ENCODE measurements at regions not wholly inside any gene's neighbourhood (a gene's known extent, or its start where the extent isn't known, plus 50 kb on each side); places are given as distances from the start of the nearest gene placed in this dataset.

GRCh38 chr17:79301469-79301868 lies 226.8 kb downstream of the ENGASE start:
- H3K4me3 ChIP-seq (ENCODE audit: low read length), result no peak overlapping the region

GRCh38 chr17:79299349-79299748 lies 224.7 kb downstream of the ENGASE start:
- Histone ChIP-seq H3K9me3 (ENCODE audit: control insufficient read depth, insufficient read depth, low read length) (no peaks in the 10 kb centered on the region), H3K27me3 (ENCODE audit: control insufficient read depth, insufficient read depth, low read length) (no peaks in the 10 kb centered on the region), H3K27ac (ENCODE audit: low read length) (no peak overlapping the region), H3K4me1 (ENCODE audit: control insufficient read depth, insufficient read depth, low read length) (no peaks in the 10 kb centered on the region), H3K4me3 (ENCODE audit: low read length) (no peak overlapping the region), H3K36me3 (ENCODE audit: control insufficient read depth, insufficient read depth, low read length) (no peaks in the 10 kb centered on the region)
- no CpG with 5 or more reads among the region's 7 CpGs for WGBS (ENCODE audit: insufficient coverage, insufficient read length)
- no peak for DNase-seq (ENCODE audit: low read depth, low spot score)

More at GRCh38 chr17:79301469-79301868, 226.8 kb downstream of the ENGASE start:
- H3K36me3 ChIP-seq (ENCODE audit: control insufficient read depth, insufficient read depth, low read length), result no peaks in the 10 kb centered on the region
- no peaks in the 10 kb centered on the region for H3K4me1 ChIP-seq (ENCODE audit: control insufficient read depth, insufficient read depth, low read length)
- no peaks in the 10 kb centered on the region for H3K27me3 ChIP-seq (ENCODE audit: control insufficient read depth, insufficient read depth, low read length)
- H3K27ac ChIP-seq (ENCODE audit: low read length), result no peak overlapping the region
- DNase-seq (ENCODE audit: low read depth, low spot score), result no peak
- WGBS (ENCODE audit: insufficient coverage, insufficient read length), result no CpG with 5 or more reads among the region's 8 CpGs
- H3K9me3 ChIP-seq (ENCODE audit: control insufficient read depth, insufficient read depth, low read length), result no peaks in the 10 kb centered on the region

- Histone ChIP-seq H3K4me1 (ENCODE audit: control insufficient read depth, insufficient read depth, low read length) (no peaks in the 10 kb centered on the region), H3K4me3 (ENCODE audit: low read length) (no peak overlapping the region), H3K27me3 (ENCODE audit: control insufficient read depth, insufficient read depth, low read length) (no peaks in the 10 kb centered on the region), H3K36me3 (ENCODE audit: control insufficient read depth, insufficient read depth, low read length) (no peaks in the 10 kb centered on the region), H3K9me3 (ENCODE audit: control insufficient read depth, insufficient read depth, low read length) (no peaks in the 10 kb centered on the region), H3K27ac (ENCODE audit: low read length) (no peak overlapping the region)
- WGBS (ENCODE audit: insufficient coverage, insufficient read length), result no CpG with 5 or more reads among the region's 12 CpGs
- DNase-seq (ENCODE audit: low read depth, low spot score), result no peak
Measured at GRCh38 chr17:79298799-79299198, 224.2 kb downstream of the ENGASE start.

GRCh38 chr17:79296243-79296642 lies 221.6 kb downstream of the ENGASE start:
- Histone ChIP-seq H3K4me1 (ENCODE audit: control insufficient read depth, insufficient read depth, low read length) (no peaks in the 10 kb centered on the region), H3K4me3 (ENCODE audit: low read length) (no peak overlapping the region), H3K27me3 (ENCODE audit: control insufficient read depth, insufficient read depth, low read length) (no peaks in the 10 kb centered on the region), H3K9me3 (ENCODE audit: control insufficient read depth, insufficient read depth, low read length) (no peaks in the 10 kb centered on the region), H3K36me3 (ENCODE audit: control insufficient read depth, insufficient read depth, low read length) (no peaks in the 10 kb centered on the region), H3K27ac (ENCODE audit: low read length) (no peak overlapping the region)
- WGBS (ENCODE audit: insufficient coverage, insufficient read length), result no CpG with 5 or more reads among the region's 7 CpGs
- no peak for DNase-seq (ENCODE audit: low read depth, low spot score)

- H3K27me3 ChIP-seq (ENCODE audit: control insufficient read depth, insufficient read depth, low read length), result no peaks in the 10 kb centered on the region
- no CpG with 5 or more reads among the region's 6 CpGs for WGBS (ENCODE audit: insufficient coverage, insufficient read length)
- no peaks in the 10 kb centered on the region for H3K4me1 ChIP-seq (ENCODE audit: control insufficient read depth, insufficient read depth, low read length)
- no peak overlapping the region for H3K27ac ChIP-seq (ENCODE audit: low read length)
- no peak for DNase-seq (ENCODE audit: low read depth, low spot score)
- H3K9me3 ChIP-seq (ENCODE audit: control insufficient read depth, insufficient read depth, low read length), result no peaks in the 10 kb centered on the region
- H3K36me3 ChIP-seq (ENCODE audit: control insufficient read depth, insufficient read depth, low read length), result no peaks in the 10 kb centered on the region
- H3K4me3 ChIP-seq (ENCODE audit: low read length), result no peak overlapping the region
Measured at GRCh38 chr17:79295307-79295706, 220.7 kb downstream of the ENGASE start.

GRCh38 chr17:79294459-79295071 lies 219.9 kb downstream of the ENGASE start:
- no peaks in the 10 kb centered on the region for H3K27me3 ChIP-seq (ENCODE audit: control insufficient read depth, insufficient read depth, low read length)
- H3K4me3 ChIP-seq (ENCODE audit: low read length), result no peak overlapping the region
- peak; percentile 75 for DNase-seq (ENCODE audit: low read depth, low spot score)
- no peaks in the 10 kb centered on the region for H3K9me3 ChIP-seq (ENCODE audit: control insufficient read depth, insufficient read depth, low read length)
- no peak overlapping the region for H3K27ac ChIP-seq (ENCODE audit: low read length)
- H3K36me3 ChIP-seq (ENCODE audit: control insufficient read depth, insufficient read depth, low read length), result no peaks in the 10 kb centered on the region
- no CpG with 5 or more reads among the region's 26 CpGs for WGBS (ENCODE audit: insufficient coverage, insufficient read length)
- H3K4me1 ChIP-seq (ENCODE audit: control insufficient read depth, insufficient read depth, low read length), result no peaks in the 10 kb centered on the region

GRCh38 chr17:79292501-79292900 lies 217.9 kb downstream of the ENGASE start:
- WGBS (ENCODE audit: insufficient coverage, insufficient read length), result no CpG with 5 or more reads among the region's 6 CpGs
- Histone ChIP-seq H3K36me3 (ENCODE audit: control insufficient read depth, insufficient read depth, low read length) (no peaks in the 10 kb centered on the region), H3K27me3 (ENCODE audit: control insufficient read depth, insufficient read depth, low read length) (no peaks in the 10 kb centered on the region), H3K4me3 (ENCODE audit: low read length) (no peak overlapping the region), H3K4me1 (ENCODE audit: control insufficient read depth, insufficient read depth, low read length) (no peaks in the 10 kb centered on the region), H3K27ac (ENCODE audit: low read length) (no peak overlapping the region), H3K9me3 (ENCODE audit: control insufficient read depth, insufficient read depth, low read length) (no peaks in the 10 kb centered on the region)
- DNase-seq (ENCODE audit: low read depth, low spot score), result no peak

- Histone ChIP-seq H3K36me3 (ENCODE audit: control insufficient read depth, insufficient read depth, low read length) (no peaks in the 10 kb centered on the region), H3K27ac (ENCODE audit: low read length) (no peak overlapping the region), H3K9me3 (ENCODE audit: control insufficient read depth, insufficient read depth, low read length) (no peaks in the 10 kb centered on the region), H3K27me3 (ENCODE audit: control insufficient read depth, insufficient read depth, low read length) (no peaks in the 10 kb centered on the region), H3K4me3 (ENCODE audit: low read length) (no peak overlapping the region), H3K4me1 (ENCODE audit: control insufficient read depth, insufficient read depth, low read length) (no peaks in the 10 kb centered on the region)
- DNase-seq (ENCODE audit: low read depth, low spot score), result no peak
- WGBS (ENCODE audit: insufficient coverage, insufficient read length), result no CpG with 5 or more reads among the region's 3 CpGs
Measured at GRCh38 chr17:79291391-79291790, 216.8 kb downstream of the ENGASE start.

- Histone ChIP-seq H3K27ac (ENCODE audit: low read length) (no peak overlapping the region), H3K36me3 (ENCODE audit: control insufficient read depth, insufficient read depth, low read length) (no peaks in the 10 kb centered on the region), H3K4me1 (ENCODE audit: control insufficient read depth, insufficient read depth, low read length) (no peaks in the 10 kb centered on the region), H3K4me3 (ENCODE audit: low read length) (no peak overlapping the region), H3K27me3 (ENCODE audit: control insufficient read depth, insufficient read depth, low read length) (no peaks in the 10 kb centered on the region), H3K9me3 (ENCODE audit: control insufficient read depth, insufficient read depth, low read length) (no peaks in the 10 kb centered on the region)
- WGBS (ENCODE audit: insufficient coverage, insufficient read length), result no CpG with 5 or more reads among the region's 4 CpGs
- no peak for DNase-seq (ENCODE audit: low read depth, low spot score)
Measured at GRCh38 chr17:79290726-79291125, 216.1 kb downstream of the ENGASE start.

GRCh38 chr17:79288950-79289349 lies 214.3 kb downstream of the ENGASE start:
- WGBS (ENCODE audit: insufficient coverage, insufficient read length), result no CpG with 5 or more reads among the region's 9 CpGs
- Histone ChIP-seq H3K27ac (ENCODE audit: low read length) (no peak overlapping the region), H3K36me3 (ENCODE audit: control insufficient read depth, insufficient read depth, low read length) (no peaks in the 10 kb centered on the region), H3K4me1 (ENCODE audit: control insufficient read depth, insufficient read depth, low read length) (no peaks in the 10 kb centered on the region), H3K4me3 (ENCODE audit: low read length) (no peak overlapping the region), H3K27me3 (ENCODE audit: control insufficient read depth, insufficient read depth, low read length) (no peaks in the 10 kb centered on the region), H3K9me3 (ENCODE audit: control insufficient read depth, insufficient read depth, low read length) (no peaks in the 10 kb centered on the region)
- DNase-seq (ENCODE audit: low read depth, low spot score), result no peak

- no peaks in the 10 kb centered on the region for H3K9me3 ChIP-seq (ENCODE audit: control insufficient read depth, insufficient read depth, low read length)
- no peaks in the 10 kb centered on the region for H3K4me1 ChIP-seq (ENCODE audit: control insufficient read depth, insufficient read depth, low read length)
- DNase-seq (ENCODE audit: low read depth, low spot score), result no peak
- H3K27ac ChIP-seq (ENCODE audit: low read length), result no peak overlapping the region
- WGBS (ENCODE audit: insufficient coverage, insufficient read length), result no CpG with 5 or more reads among the region's 10 CpGs
- no peak overlapping the region for H3K4me3 ChIP-seq (ENCODE audit: low read length)
- no peaks in the 10 kb centered on the region for H3K36me3 ChIP-seq (ENCODE audit: control insufficient read depth, insufficient read depth, low read length)
- H3K27me3 ChIP-seq (ENCODE audit: control insufficient read depth, insufficient read depth, low read length), result no peaks in the 10 kb centered on the region
Measured at GRCh38 chr17:79286440-79286839, 211.8 kb downstream of the ENGASE start.

All from iPS DF 6.9 (cell line).